Hematopoietic multipotent progenitor cell treated with erythropoietin and hydrocortisone succinate and interleukin-3 and kit ligand, for 17 days (in vitro differentiated cells): ENCODE measurements at regions not wholly inside any gene's neighbourhood (a gene's known extent, or its start where the extent isn't known, plus 50 kb on each side); places are given as distances from the start of the nearest gene placed in this dataset.
"Not testable (repeated sequence)": the region's sequence is repeated elsewhere in the genome, so short reads cannot be mapped to it uniquely, and the experiment has no call there.

Source experiments
- DNase-seq: peaks from one replicate; pipeline ENCODE4 v3.0.0-alpha.2; 2015; ENCODE audit warnings: low spot score

- no peak for DNase-seq
Observed at GRCh38 chr6:77178821-77179220, 284.5 kb downstream of the HTR1B start.

GRCh38 chr6:77177470-77177869 is 285.8 kb downstream of the HTR1B start:
- no peak for DNase-seq

GRCh38 chr6:77173472-77174074 is 289.7 kb downstream of the HTR1B start:
- no peak for DNase-seq

- no peak for DNase-seq
Observed at GRCh38 chr6:77172578-77172977, 290.7 kb downstream of the HTR1B start.

- DNase-seq: no peak
Observed at GRCh38 chr6:77159730-77160129, 303.6 kb downstream of the HTR1B start.

- no peak for DNase-seq
Observed at GRCh38 chr6:77151241-77151640, 312.1 kb downstream of the HTR1B start.

- DNase-seq: no peak
Observed at GRCh38 chr6:77150736-77151135, 312.6 kb downstream of the HTR1B start.

GRCh38 chr6:77145244-77145643 is 318.0 kb downstream of the HTR1B start:
- no peak for DNase-seq

- no peak for DNase-seq
Observed at GRCh38 chr6:77143659-77144447, 319.4 kb downstream of the HTR1B start.

GRCh38 chr6:77136086-77136485 is 327.2 kb downstream of the HTR1B start:
- DNase-seq: no peak

- no peak for DNase-seq
Observed at GRCh38 chr6:77133031-77133430, 330.3 kb downstream of the HTR1B start.

- DNase-seq: no peak
Observed at GRCh38 chr6:77131426-77131825, 331.9 kb downstream of the HTR1B start.

GRCh38 chr6:77124604-77125003 is 338.7 kb downstream of the HTR1B start:
- no peak for DNase-seq

- DNase-seq: no peak
Observed at GRCh38 chr6:77123527-77123926, 339.8 kb downstream of the HTR1B start.

GRCh38 chr6:77106992-77107391 is 356.3 kb downstream of the HTR1B start:
- no peak for DNase-seq

- DNase-seq: no peak
Observed at GRCh38 chr6:77105091-77105490, 358.2 kb downstream of the HTR1B start.

GRCh38 chr6:77097940-77098339 is 365.4 kb downstream of the HTR1B start:
- DNase-seq: no peak

- no peak for DNase-seq
Observed at GRCh38 chr6:77095936-77096627, 367.2 kb downstream of the HTR1B start.

GRCh38 chr6:77094821-77095220 is 368.5 kb downstream of the HTR1B start:
- DNase-seq: no peak

- DNase-seq: no peak
Observed at GRCh38 chr6:77092971-77093370, 370.3 kb downstream of the HTR1B start.

- no peak for DNase-seq
Observed at GRCh38 chr6:77089776-77090175, 373.5 kb downstream of the HTR1B start.

- DNase-seq: not testable (repeated sequence)
Observed at GRCh38 chr6:77087794-77088318, 375.4 kb downstream of the HTR1B start.
